Mucosa of descending colon (tissue), 3 donors: ENCODE measurements at regions not wholly inside any gene's neighbourhood (a gene's known extent, or its start where the extent isn't known, plus 50 kb on each side); places are given as distances from the start of the nearest gene placed in this dataset.
"Not testable (repeated sequence)": the region's sequence is repeated elsewhere in the genome, so short reads cannot be mapped to it uniquely, and the experiment has no call there.

Source experiments
- ATAC-seq: fragments of 200-7000 bp; cut with Tn5 transposase; one replicate; pipeline ENCODE4 v1.9.1; 2020; ENCODE audit warnings: mild to moderate bottlenecking, moderate library complexity
- DNase-seq, 3 donors: peaks; one replicate each; pipeline ENCODE4 v3.0.0-alpha.2; 2020
- H3K36me3 ChIP-seq: fragments of 200-600 bp; one replicate; pipeline ENCODE4 v1.8.0; 2021; ENCODE audit warnings: low read depth, mild to moderate bottlenecking
- H3K4me1 ChIP-seq: fragments of 200-600 bp; one replicate; pipeline ENCODE4 v1.8.0; 2021; ENCODE audit warnings: low read depth, mild to moderate bottlenecking
- H3K4me3 ChIP-seq: fragments of 200-600 bp; one replicate; pipeline ENCODE4 v1.8.0; 2021; ENCODE audit warnings: mild to moderate bottlenecking
- H3K9me3 ChIP-seq: fragments of 200-600 bp; one replicate; pipeline ENCODE4 v1.8.0; 2021; ENCODE audit warnings: mild to moderate bottlenecking
- CTCF ChIP-seq: fragments of 200-600 bp; IDR thresholded peaks from one replicate; pipeline ENCODE4 v1.8.0; 2022; ENCODE audit warnings: antibody characterized with exemption, mild to moderate bottlenecking
- intact Hi-C, 2 donors: fragments of 100-400 bp; cut with DNase I in 1 of 2; cut with micrococcal nuclease in 1 of 2; formaldehyde crosslinking; loops; one replicate each; pipeline versions ENCODE4 v1.11.0 to v1.11.1; 2022; cut with DNase I, micrococcal nuclease
- donor health status: DM: no; HTN: no; CAD: no; lungs with moderate emphysema.
- donor health status: DM: no; HTN: no; CAD: no.
- donor health status: DM: no; HTN: yes; CAD: no.

- TF ChIP-seq CTCF: no peak
- DNase-seq (no peak), ATAC-seq (no peak)
- intact Hi-C loops: no loop called here
- Histone ChIP-seq H3K4me3 (no peak overlapping the region), H3K4me1 (no peaks in the 10 kb centered on the region), H3K9me3 (no peaks in the 10 kb centered on the region), H3K36me3 (no peaks in the 10 kb centered on the region)
Observed at GRCh38 chr3:162701211-162701610, 1204.6 kb downstream of the OTOL1 start.

GRCh38 chr3:162702768-162703385 is 1206.3 kb downstream of the OTOL1 start:
- no peak overlapping the region for H3K4me3 ChIP-seq
- TF ChIP-seq CTCF: no peak
- intact Hi-C loops: no loop called here
- no peaks in the 10 kb centered on the region for H3K36me3 ChIP-seq
- H3K4me1 ChIP-seq: no peaks in the 10 kb centered on the region
- ATAC-seq: no peak
- DNase-seq: no peak
- no peaks in the 10 kb centered on the region for H3K9me3 ChIP-seq

- DNase-seq (no peak), ATAC-seq (no peak)
- TF ChIP-seq CTCF: no peak
- intact Hi-C loops: no loop called here
- Histone ChIP-seq H3K9me3 (no peaks in the 10 kb centered on the region), H3K4me3 (no peak overlapping the region), H3K36me3 (no peaks in the 10 kb centered on the region), H3K4me1 (no peaks in the 10 kb centered on the region)
Observed at GRCh38 chr3:162704238-162704637, 1207.6 kb downstream of the OTOL1 start.

GRCh38 chr3:162704799-162705385 is 1208.3 kb downstream of the OTOL1 start:
- H3K36me3 ChIP-seq: no peaks in the 10 kb centered on the region
- H3K4me1 ChIP-seq: no peaks in the 10 kb centered on the region
- no peak for DNase-seq
- no peaks in the 10 kb centered on the region for H3K9me3 ChIP-seq
- no peak overlapping the region for H3K4me3 ChIP-seq
- intact Hi-C loops: no loop called here
- peak; percentile 39 for ATAC-seq
- no peak for TF ChIP-seq CTCF

- H3K36me3 ChIP-seq, H3K4me3 ChIP-seq, intact Hi-C loops, DNase-seq, ATAC-seq, H3K9me3 ChIP-seq, H3K4me1 ChIP-seq: not testable (repeated sequence)
Observed at GRCh38 chr3:162708394-162708793, 1211.8 kb downstream of the OTOL1 start.

- H3K36me3 ChIP-seq, ATAC-seq: not testable (repeated sequence)
- DNase-seq: peak in 1 of 3 donors; percentile 16
Observed at GRCh38 chr3:162708942-162709706, 1212.5 kb downstream of the OTOL1 start.

More at GRCh38 chr3:162708942-162709706, 1212.5 kb downstream of the OTOL1 start:
- H3K4me1 ChIP-seq, H3K9me3 ChIP-seq, H3K4me3 ChIP-seq, intact Hi-C loops: not testable (repeated sequence)
